ENCODE measurements at regions not wholly inside any gene's neighbourhood (a gene's known extent, or its start where the extent isn't known, plus 50 kb on each side); places are given as distances from the start of the nearest gene placed in this dataset.

- no peak overlapping the region for H3K4me3 ChIP-seq (ENCODE audit: low read depth, low read length)
- H3K27me3 ChIP-seq (replicated peaks): no peaks in the 10 kb centered on the region
- H3K27ac ChIP-seq: no peak overlapping the region
- TF ChIP-seq, protein P1, sequence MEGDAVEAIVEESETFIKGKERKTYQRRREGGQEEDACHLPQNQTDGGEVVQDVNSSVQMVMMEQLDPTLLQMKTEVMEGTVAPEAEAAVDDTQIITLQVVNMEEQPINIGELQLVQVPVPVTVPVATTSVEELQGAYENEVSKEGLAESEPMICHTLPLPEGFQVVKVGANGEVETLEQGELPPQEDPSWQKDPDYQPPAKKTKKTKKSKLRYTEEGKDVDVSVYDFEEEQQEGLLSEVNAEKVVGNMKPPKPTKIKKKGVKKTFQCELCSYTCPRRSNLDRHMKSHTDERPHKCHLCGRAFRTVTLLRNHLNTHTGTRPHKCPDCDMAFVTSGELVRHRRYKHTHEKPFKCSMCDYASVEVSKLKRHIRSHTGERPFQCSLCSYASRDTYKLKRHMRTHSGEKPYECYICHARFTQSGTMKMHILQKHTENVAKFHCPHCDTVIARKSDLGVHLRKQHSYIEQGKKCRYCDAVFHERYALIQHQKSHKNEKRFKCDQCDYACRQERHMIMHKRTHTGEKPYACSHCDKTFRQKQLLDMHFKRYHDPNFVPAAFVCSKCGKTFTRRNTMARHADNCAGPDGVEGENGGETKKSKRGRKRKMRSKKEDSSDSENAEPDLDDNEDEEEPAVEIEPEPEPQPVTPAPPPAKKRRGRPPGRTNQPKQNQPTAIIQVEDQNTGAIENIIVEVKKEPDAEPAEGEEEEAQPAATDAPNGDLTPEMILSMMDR (IDR thresholded peaks at IDR 0.05; ENCODE audit: low read depth, low read length, missing control alignments): no peak
- in situ Hi-C loops (cut with HindIII; ENCODE audit: low pct_ligation_motif_present, low sequenced_read_pairs): no loop called here
- no peaks in the 10 kb centered on the region for H3K36me3 ChIP-seq (replicated peaks)
- no peak for DNase-seq
These were observed 550.0 kb downstream of the EPHA5 start for GRCh38 chr4:65120287-65120686.

- Histone ChIP-seq H3K4me3 (ENCODE audit: low read depth, low read length) (no peak overlapping the region), H3K27ac (no peak overlapping the region), H3K36me3 (replicated peaks) (no peaks in the 10 kb centered on the region), H3K27me3 (replicated peaks) (no peaks in the 10 kb centered on the region)
- DNase-seq: no peak
- TF ChIP-seq, protein P1 (IDR thresholded peaks at IDR 0.05; ENCODE audit: low read depth, low read length, missing control alignments): no peak
- in situ Hi-C loops (cut with HindIII; ENCODE audit: low pct_ligation_motif_present, low sequenced_read_pairs): no loop called here
These were observed 567.9 kb downstream of the EPHA5 start for GRCh38 chr4:65102419-65102818.

DNA sequence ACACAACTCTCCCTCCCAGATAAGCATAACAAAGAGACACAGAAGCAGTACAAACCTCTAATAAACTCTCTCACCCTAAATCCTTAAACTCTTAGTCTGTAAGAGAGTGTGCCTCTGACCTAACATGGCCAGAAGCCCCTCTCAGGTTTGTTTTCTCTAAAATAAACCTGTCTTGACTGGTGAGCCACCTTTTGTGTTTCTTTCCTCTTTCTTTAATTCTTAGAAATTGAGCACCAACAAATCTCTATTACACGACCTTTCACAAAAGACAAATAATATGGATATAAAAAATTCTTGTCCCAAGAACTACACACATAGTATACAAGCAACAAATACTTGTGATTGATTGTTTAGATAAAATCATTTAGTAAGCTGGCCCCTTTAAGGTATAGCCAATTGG is 573.7 kb downstream of the EPHA5 start:
- TF ChIP-seq, protein P1 (IDR thresholded peaks at IDR 0.05; ENCODE audit: low read depth, low read length, missing control alignments): no peak
- H3K36me3 ChIP-seq (replicated peaks): no peaks in the 10 kb centered on the region
- in situ Hi-C loops (cut with HindIII; ENCODE audit: low pct_ligation_motif_present, low sequenced_read_pairs): no loop called here
- H3K27me3 ChIP-seq (replicated peaks): no peaks in the 10 kb centered on the region
- no peak overlapping the region for H3K4me3 ChIP-seq (ENCODE audit: low read depth, low read length)
- H3K27ac ChIP-seq: no peak overlapping the region
- DNase-seq: no peak

DNA sequence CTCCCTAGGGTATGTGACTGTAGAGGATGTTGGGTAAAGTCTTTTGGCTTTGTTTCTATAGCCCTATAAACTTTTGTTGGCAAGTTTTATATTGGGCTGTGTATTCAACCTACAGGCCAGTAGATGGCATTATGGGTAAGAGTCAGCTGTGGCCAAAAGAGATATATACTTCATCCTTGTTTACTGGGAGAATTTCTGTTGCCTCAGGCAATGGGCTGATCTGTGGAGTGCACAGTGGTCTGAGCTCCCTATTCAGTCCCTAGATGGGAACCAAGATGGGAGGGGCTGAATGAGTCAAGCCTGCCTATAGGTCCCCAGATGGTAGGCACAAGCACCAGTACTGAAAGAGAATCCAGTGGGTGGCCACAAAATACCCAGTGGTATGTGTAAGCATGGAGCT is 580.6 kb downstream of the EPHA5 start:
- DNase-seq: peak; percentile 13
- no peak overlapping the region for H3K27ac ChIP-seq
- H3K36me3 ChIP-seq (replicated peaks): no peaks in the 10 kb centered on the region
- in situ Hi-C loops (cut with HindIII; ENCODE audit: low pct_ligation_motif_present, low sequenced_read_pairs): no loop called here
- no peak overlapping the region for H3K4me3 ChIP-seq (ENCODE audit: low read depth, low read length)
- TF ChIP-seq, protein P1 (IDR thresholded peaks at IDR 0.05; ENCODE audit: low read depth, low read length, missing control alignments): peak; percentile 52
- no peaks in the 10 kb centered on the region for H3K27me3 ChIP-seq (replicated peaks)

- no peaks in the 10 kb centered on the region for H3K27me3 ChIP-seq (replicated peaks)
- H3K27ac ChIP-seq: no peak overlapping the region
- no peaks in the 10 kb centered on the region for H3K36me3 ChIP-seq (replicated peaks)
- TF ChIP-seq, protein P1 (IDR thresholded peaks at IDR 0.05; ENCODE audit: low read depth, low read length, missing control alignments): no peak
- peak; percentile 17 for DNase-seq
- H3K4me3 ChIP-seq (ENCODE audit: low read depth, low read length): no peak overlapping the region
- in situ Hi-C loops (cut with HindIII; ENCODE audit: low pct_ligation_motif_present, low sequenced_read_pairs): no loop called here
These were observed 587.2 kb downstream of the EPHA5 start for GRCh38 chr4:65083076-65083475.

GRCh38 chr4:65071564-65071963 is 598.7 kb downstream of the EPHA5 start:
- Histone ChIP-seq H3K4me3 (ENCODE audit: low read depth, low read length) (no peak overlapping the region), H3K36me3 (replicated peaks) (no peaks in the 10 kb centered on the region), H3K27me3 (replicated peaks) (no peaks in the 10 kb centered on the region), H3K27ac (no peak overlapping the region)
- TF ChIP-seq, protein P1 (IDR thresholded peaks at IDR 0.05; ENCODE audit: low read depth, low read length, missing control alignments): no peak
- no peak for DNase-seq
- in situ Hi-C loops (cut with HindIII; ENCODE audit: low pct_ligation_motif_present, low sequenced_read_pairs): no loop called here

All from brain microvascular endothelial cell (primary cell).